H1 (cell line): ENCODE measurements at regions not wholly inside any gene's neighbourhood (a gene's known extent, or its start where the extent isn't known, plus 50 kb on each side); places are given as distances from the start of the nearest gene placed in this dataset.

ENCODE experiments used
- CTCF ChIA-PET: fragments of 300-600 bp; sonication (Branson Sonifier 250); formaldehyde crosslinking; loops from one replicate; lab custom pipeline; 2021; ENCODE audit not compliant: partially characterized antibody; lab: Charles Lee
- POLR2A ChIA-PET: fragments of 300-600 bp; sonication (Branson Sonifier 250); formaldehyde crosslinking; loops from one replicate; lab custom pipeline; 2021; ENCODE audit warnings: inconsistent platforms; ENCODE audit not compliant: partially characterized antibody; lab: Charles Lee
- DNase-seq, 2 experiments: peaks; one replicate each; pipeline versions ENCODE4 v3.0.0 to v3.0.0-alpha.2; 2010 to 2022; ENCODE audit warnings: low spot score in 2 of 2, low read depth in 1 of 2, mixed read lengths in 1 of 2
- FAIRE-seq: peaks from 2 replicates; lab custom pipeline; 2011; peaks lifted over from hg19 to GRCh38; lab: Jason Lieb, UNC
- H2AFZ ChIP-seq: 2 replicates; pipeline ENCODE4 v1.8.1; 2012; ENCODE audit warnings: low read length, inconsistent platforms
- H2AK5ac ChIP-seq: 2 replicates; pipeline ENCODE4 v1.6.1; 2013; ENCODE audit warnings: low read depth, low read length
- H2BK120ac ChIP-seq: replicated peaks from 2 replicates; pipeline ENCODE3; 2013; ENCODE audit warnings: low read depth, low read length, inconsistent platforms
- H2BK12ac ChIP-seq: 2 replicates; pipeline ENCODE4 v1.6.1; 2013; ENCODE audit warnings: low read depth, low read length
- H2BK15ac ChIP-seq: 2 replicates; pipeline ENCODE4 v1.6.1; 2013; ENCODE audit warnings: low read length
- H2BK20ac ChIP-seq: 2 replicates; pipeline ENCODE4 v1.6.1; 2013; ENCODE audit warnings: low read length
- H2BK5ac ChIP-seq: 2 replicates; pipeline ENCODE4 v1.6.1; 2013; ENCODE audit warnings: low read depth, low read length
- H3K14ac ChIP-seq: 2 replicates; pipeline ENCODE4 v1.6.1; 2013; ENCODE audit warnings: inconsistent platforms; ENCODE audit not compliant: insufficient read length
- H3K18ac ChIP-seq: 2 replicates; pipeline ENCODE4 v1.6.1; 2013; ENCODE audit warnings: low read length; ENCODE audit errors: extremely low read depth
- H3K23ac ChIP-seq: 2 replicates; pipeline ENCODE4 v1.6.1; 2013; ENCODE audit warnings: inconsistent platforms; ENCODE audit not compliant: insufficient read length
- H3K23me2 ChIP-seq: 2 replicates; pipeline ENCODE4 v1.6.1; 2013; ENCODE audit warnings: low read depth, low read length
- H3K27ac ChIP-seq: 2 replicates; pipeline ENCODE4 v1.6.1; 2011; ENCODE audit warnings: low read depth, low read length, inconsistent platforms
- H3K27me3 ChIP-seq, 4 experiments: replicated peaks in 1 of 4; 1 replicate in 1 of 4; 2 replicates in 3 of 4; pipeline versions ENCODE4 v1.6.1 to v1.8.1; 2011 to 2013; ENCODE audit warnings: low read length in 3 of 4, mild to moderate bottlenecking in 3 of 4, inconsistent platforms in 2 of 4, mixed read lengths in 2 of 4, moderate library complexity in 1 of 4; ENCODE audit not compliant: control insufficient read depth in 3 of 4, insufficient read depth in 3 of 4; ENCODE audit errors: extremely low read depth in 1 of 4
- H3K36me3 ChIP-seq, 4 experiments: 2 replicates each; pipeline versions ENCODE4 v1.6.1 to v1.8.1; 2011 to 2013; ENCODE audit warnings: mild to moderate bottlenecking in 4 of 4, low read length in 3 of 4, moderate library complexity in 2 of 4, control low read depth in 1 of 4, inconsistent platforms in 1 of 4; ENCODE audit not compliant: insufficient read depth in 4 of 4, control insufficient read depth in 2 of 4
- H3K4ac ChIP-seq: replicated peaks from 2 replicates; pipeline ENCODE3; 2013; ENCODE audit warnings: low read length, low read depth, mixed read lengths, inconsistent platforms; ENCODE audit not compliant: insufficient read length
- H3K4me1 ChIP-seq, 4 experiments: replicated peaks in 1 of 4; 1 replicate in 1 of 4; 2 replicates in 3 of 4; pipeline versions ENCODE4 v1.6.1 to v1.8.1; 2011 to 2013; ENCODE audit warnings: low read length in 3 of 4, inconsistent platforms in 2 of 4, mixed read lengths in 1 of 4; ENCODE audit not compliant: insufficient read depth in 4 of 4, control insufficient read depth in 3 of 4
- H3K4me2 ChIP-seq, 2 experiments: 2 replicates each; pipeline versions ENCODE4 v1.6.1 to v1.8.1; 2011 to 2013; ENCODE audit warnings: low read depth in 2 of 2, low read length in 2 of 2, control low read depth in 1 of 2, inconsistent platforms in 1 of 2, mild to moderate bottlenecking in 1 of 2; ENCODE audit not compliant: insufficient read depth in 1 of 2
- H3K4me3 ChIP-seq, 4 experiments: fragments of 200-600, 300-600 bp in 1 of 4; sonication (generic), shearing (Covaris generic), sonication (Bioruptor Twin) in 1 of 4; 2 replicates each; pipeline versions ENCODE4 v1.5.1 to v1.8.1; 2011 to 2016; ENCODE audit warnings: low read length in 4 of 4, low read depth in 3 of 4, control low read depth in 2 of 4, inconsistent platforms in 2 of 4, mild to moderate bottlenecking in 2 of 4, mixed read lengths in 1 of 4, moderate library complexity in 1 of 4; ENCODE audit not compliant: insufficient read depth in 2 of 4; ENCODE audit errors: extremely low read depth in 1 of 4
- H3K56ac ChIP-seq: replicated peaks from 2 replicates; pipeline ENCODE3; 2013; ENCODE audit warnings: low read depth, mild to moderate bottlenecking, mixed read lengths, low read length, inconsistent platforms; ENCODE audit not compliant: insufficient read length
- H3K79me1 ChIP-seq: 2 replicates; pipeline ENCODE4 v1.6.1; 2013; ENCODE audit warnings: low read depth, low read length, control low read depth
- H3K79me2 ChIP-seq, 2 experiments: 2 replicates each; pipeline versions ENCODE4 v1.6.1 to v1.8.1; 2012 to 2013; ENCODE audit warnings: low read length in 2 of 2, mild to moderate bottlenecking in 2 of 2, inconsistent platforms in 1 of 2; ENCODE audit not compliant: insufficient read depth in 2 of 2, control insufficient read depth in 1 of 2
- H3K9ac ChIP-seq, 4 experiments: replicated peaks in 1 of 4; 1 replicate in 1 of 4; 2 replicates in 3 of 4; pipeline versions ENCODE4 v1.6.1 to v1.8.1; 2011 to 2013; ENCODE audit warnings: low read depth in 3 of 4, low read length in 3 of 4, control low read depth in 2 of 4, mild to moderate bottlenecking in 2 of 4, moderate library complexity in 2 of 4, inconsistent platforms in 1 of 4; ENCODE audit errors: extremely low read depth in 1 of 4
- H3K9me3 ChIP-seq, 2 experiments: 2 replicates each; pipeline versions ENCODE4 v1.6.1 to v1.8.1; 2012 to 2013; ENCODE audit warnings: mild to moderate bottlenecking in 2 of 2, moderate library complexity in 2 of 2, control low read depth in 1 of 2, inconsistent platforms in 1 of 2, low read depth in 1 of 2, low read length in 1 of 2, mixed read lengths in 1 of 2; ENCODE audit not compliant: insufficient read depth in 2 of 2
- H4K20me1 ChIP-seq, 2 experiments: replicated peaks in 1 of 2; 2 replicates each; pipeline versions ENCODE3 to v1.8.1; 2011 to 2013; ENCODE audit warnings: inconsistent platforms in 2 of 2, low read length in 2 of 2, mild to moderate bottlenecking in 1 of 2; ENCODE audit not compliant: insufficient read depth in 2 of 2, control insufficient read depth in 1 of 2
- H4K5ac ChIP-seq: 2 replicates; pipeline ENCODE4 v1.6.1; 2013; ENCODE audit warnings: low read length, low read depth, mixed read lengths, inconsistent platforms; ENCODE audit not compliant: insufficient read length
- H4K8ac ChIP-seq: 2 replicates; pipeline ENCODE4 v1.8.0; 2013; ENCODE audit warnings: mild to moderate bottlenecking, moderate library complexity, low read length, inconsistent platforms; ENCODE audit not compliant: insufficient read depth; ENCODE audit errors: extremely low read depth
- H4K91ac ChIP-seq: replicated peaks from 2 replicates; pipeline ENCODE3; 2013; ENCODE audit warnings: low read length, mixed read lengths, inconsistent platforms; ENCODE audit not compliant: insufficient read length
- CHD1 ChIP-seq: IDR thresholded peaks from 2 replicates; pipeline ENCODE4 v1.6.1; 2012; ENCODE audit warnings: low read depth, low read length, improper control_type of control experiment
- CTBP2 ChIP-seq: IDR thresholded peaks from 2 replicates; pipeline ENCODE4 v1.7.0; 2011; ENCODE audit warnings: borderline replicate concordance, mild to moderate bottlenecking, moderate library complexity, mixed read lengths, low read length; ENCODE audit not compliant: insufficient read depth, insufficient read length
- EGR1 ChIP-seq: IDR thresholded peaks from 2 replicates; pipeline ENCODE4 v1.6.1; 2011; ENCODE audit warnings: low read depth, low read length, borderline replicate concordance
- EP300 ChIP-seq, 2 experiments: IDR thresholded peaks; 1 replicate in 1 of 2; 2 replicates in 1 of 2; pipeline ENCODE4 v1.6.1; 2011 to 2012; ENCODE audit warnings: low read depth in 2 of 2, low read length in 2 of 2, mild to moderate bottlenecking in 2 of 2, borderline replicate concordance in 1 of 2, inconsistent platforms in 1 of 2, moderate library complexity in 1 of 2
- EZH2 ChIP-seq: fragments of 200-600 bp; sonication (generic); IDR thresholded peaks from 2 replicates; pipeline ENCODE4 v1.7.1; 2012; ENCODE audit warnings: low read depth, mild to moderate bottlenecking, moderate library complexity, low read length, inconsistent platforms; ENCODE audit not compliant: severe bottlenecking
- GABPA ChIP-seq: IDR thresholded peaks from 2 replicates; pipeline ENCODE4 v1.6.1; 2011; ENCODE audit warnings: mild to moderate bottlenecking, low read length, moderate library complexity, borderline replicate concordance; ENCODE audit not compliant: insufficient read depth
- GTF2F1 ChIP-seq: IDR thresholded peaks from 2 replicates; pipeline ENCODE4 v1.6.1; 2012; ENCODE audit warnings: low read depth, low read length, improper control_type of control experiment, borderline replicate concordance
- JUN ChIP-seq: IDR thresholded peaks from 2 replicates; pipeline ENCODE4 v1.6.1; 2011; ENCODE audit warnings: low read depth, mild to moderate bottlenecking, improper control_type of control experiment, low read length
- MAFK ChIP-seq: IDR thresholded peaks from 2 replicates; pipeline ENCODE4 v1.6.1; 2012; ENCODE audit warnings: low read depth, mild to moderate bottlenecking, improper control_type of control experiment, low read length
- NRF1 ChIP-seq: IDR thresholded peaks from 2 replicates; pipeline ENCODE4 v1.6.1; 2011; ENCODE audit warnings: mild to moderate bottlenecking, low read depth, low read length, improper control_type of control experiment
- PHF8 ChIP-seq: fragments of 200-600 bp; sonication (generic); conservative IDR thresholded peaks from 2 replicates; pipeline ENCODE4 v1.7.1; 2012; ENCODE audit warnings: low read depth, mild to moderate bottlenecking, inconsistent platforms, low read length, moderate library complexity
- SIRT6 ChIP-seq: IDR thresholded peaks from one replicate; pipeline ENCODE4 v1.7.1; 2012; ENCODE audit warnings: low read length, inconsistent platforms
- SP2 ChIP-seq: IDR thresholded peaks from 2 replicates; pipeline ENCODE4 v1.6.1; 2012; ENCODE audit warnings: mild to moderate bottlenecking, low read length, inconsistent platforms
- SP4 ChIP-seq: IDR thresholded peaks from 2 replicates; pipeline ENCODE4 v1.6.1; 2012; ENCODE audit warnings: low read length, inconsistent platforms
- TEAD4 ChIP-seq: IDR thresholded peaks from 2 replicates; pipeline ENCODE4 v1.6.1; 2012; ENCODE audit warnings: low read depth, low read length, inconsistent platforms, mixed read lengths
- WGBS, 2 experiments: shearing (Covaris generic) in 1 of 2; methylation state at CpG; one replicate each; pipeline versions ENCODE4 v1.1.6 to v1.1.7; 2013 to 2015; ENCODE audit warnings: low lambda C conversion rate in 2 of 2, mixed read lengths in 2 of 2, inconsistent platforms in 1 of 2, low coverage in 1 of 2, missing lambda C conversion rate in 1 of 2; ENCODE audit not compliant: insufficient replicate concordance in 2 of 2, insufficient coverage in 1 of 2, insufficient read length in 1 of 2; ENCODE audit errors: extremely low coverage in 1 of 2, missing lambda C conversion rate in 1 of 2; 5-methylcytosine and 5-hydroxymethylcytosine counted together

DNA sequence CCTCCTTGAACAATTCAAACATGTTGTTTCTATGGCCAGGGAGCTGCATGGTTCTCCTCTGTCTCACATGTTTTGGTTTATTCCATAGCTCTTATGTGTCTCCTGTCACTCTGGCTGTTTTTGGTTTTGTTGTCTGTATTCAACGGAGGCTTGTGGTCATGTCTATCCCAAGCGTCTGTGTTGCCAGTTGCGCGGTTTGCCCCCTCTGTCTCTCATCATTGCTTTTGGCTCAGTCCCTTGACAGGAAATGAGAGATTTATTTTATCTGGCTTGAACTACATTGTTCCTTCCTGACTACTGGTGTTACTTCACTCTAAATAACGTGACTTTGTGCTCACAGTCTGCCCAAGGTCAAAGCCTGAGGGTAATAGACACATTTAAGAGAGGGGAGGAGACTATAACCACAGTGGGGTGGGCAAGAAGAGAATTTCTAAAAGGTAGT, 96.4 kb upstream of the SOX5 start:
- Histone ChIP-seq H3K4me3 (no peak overlapping the region), H2BK120ac (no peak overlapping the region), H3K9me3 (peaks cover 0 to 7% of the 10 kb centered on the region in 2 experiments; a peak in 1 of 4 replicates), H3K79me2 (no peaks in the 10 kb centered on the region), H3K27me3 (peaks cover 0 to 1% (median 0%) of the 10 kb centered on the region in 4 experiments; a peak in 1 of 7 replicates), H4K20me1 (no peaks in the 10 kb centered on the region), H3K4me2 (no peak overlapping the region), H2BK12ac (no peak overlapping the region), H4K8ac (no peak overlapping the region), H3K23ac (no peak overlapping the region), H2BK20ac (no peak overlapping the region), H3K23me2 (no peaks in the 10 kb centered on the region), H4K91ac (no peak overlapping the region), H3K4me1 (no peaks in the 10 kb centered on the region), H3K9ac (no peak overlapping the region), H2BK15ac (no peak overlapping the region), H3K79me1 (no peaks in the 10 kb centered on the region), H2AFZ (no peak overlapping the region), H2BK5ac (no peak overlapping the region), H4K5ac (no peak overlapping the region), H3K18ac (no peak overlapping the region), H3K27ac (no peak overlapping the region), H3K56ac (no peak overlapping the region), H2AK5ac (no peak overlapping the region), H3K4ac (no peak overlapping the region), H3K14ac (no peak overlapping the region), H3K36me3 (no peaks in the 10 kb centered on the region)
- WGBS, 2 experiments = 85% methylated on average over 5 of the region's 5 CpGs; no CpG with 5 or more reads in 1 of the 2 experiments
- no peak for DNase-seq
- ChIA-PET CTCF (interaction anchor here (0.6 to 1.1 kb wide), 2 partner anchors 17 to 1555 kb away, joined by 3 read pairs; no protein-coding TSS in a partner anchor), POLR2A (no interaction called here)
- no peak for FAIRE-seq
- TF ChIP-seq GTF2F1 (no peak), GABPA (no peak), TEAD4 (no peak), SIRT6 (no peak), EGR1 (no peak), CHD1 (no peak), PHF8 (no peak), JUN (no peak), CTBP2 (no peak), NRF1 (no peak), MAFK (no peak), SP2 (no peak), SP4 (no peak), EZH2 (no peak), EP300 (IDR thresholded peaks at IDR 0.05; ENCODE audit: borderline replicate concordance in 1 of 2, low read depth in 2 of 2, low read length in 2 of 2) (no peak)
